Fibroblast of skin of scalp (primary cell): ENCODE measurements at regions not wholly inside any gene's neighbourhood (a gene's known extent, or its start where the extent isn't known, plus 50 kb on each side); places are given as distances from the start of the nearest gene placed in this dataset.
A peak's percentile ranks its signal among the peaks of the same experiment; 100 is the strongest.

Experiments used
- DNase-seq: peaks from one replicate; pipeline ENCODE4 v3.0.0-alpha.2; 2013

GRCh38 chr5:175808711-175809110 lies 62.7 kb upstream of the CPLX2 start:
- DNase-seq = no peak

- peak; percentile 92 for DNase-seq
Observed at GRCh38 chr5:175809531-175810121, 61.8 kb upstream of the CPLX2 start.

- no peak for DNase-seq
Observed at GRCh38 chr5:175810457-175810856, 60.9 kb upstream of the CPLX2 start.

- no peak for DNase-seq
Observed at GRCh38 chr5:175811589-175811988, 59.8 kb upstream of the CPLX2 start.

GRCh38 chr5:175813943-175814630 lies 57.3 kb upstream of the CPLX2 start:
- DNase-seq = no peak

GRCh38 chr5:175814691-175815090 lies 56.7 kb upstream of the CPLX2 start:
- DNase-seq = peak; percentile 86

- DNase-seq = no peak
Observed at GRCh38 chr5:175815126-175815913, 56.1 kb upstream of the CPLX2 start.

- DNase-seq = no peak
Observed at GRCh38 chr5:175816348-175816747, 55.0 kb upstream of the CPLX2 start.

GRCh38 chr5:175819090-175819425 lies 52.3 kb upstream of the CPLX2 start:
- no peak for DNase-seq

GRCh38 chr5:175820230-175820629 lies 51.1 kb upstream of the CPLX2 start:
- no peak for DNase-seq
